ENCODE measurements at regions not wholly inside any gene's neighbourhood (a gene's known extent, or its start where the extent isn't known, plus 50 kb on each side); places are given as distances from the start of the nearest gene placed in this dataset.

- H3K27ac Mint-ChIP-seq = peak overlapping the region; percentile 87 to 96 (median 88)
- peak overlapping the region in 2 of 3 experiments; percentile 9 to 14 for H3K4me3 Mint-ChIP-seq
- H3K4me1 Mint-ChIP-seq = peaks cover 92% of the 10 kb centered on the region
- H3K27me3 Mint-ChIP-seq (ENCODE audit: low read depth) = no peaks in the 10 kb centered on the region
- no peak for TF ChIP-seq CTCF (IDR thresholded peaks at IDR 0.05; ENCODE audit: unreplicated experiment in 3 of 3)
- no peaks in the 10 kb centered on the region for H3K36me3 Mint-ChIP-seq (ENCODE audit: low read depth)
- H3K9me3 Mint-ChIP-seq = no peaks in the 10 kb centered on the region
These were observed 563.5 kb upstream of the CCDC54 start for GRCh38 chr3:106813742-106814141.

GRCh38 chr3:106814231-106814630 lies 563.0 kb upstream of the CCDC54 start:
- H3K27me3 Mint-ChIP-seq (ENCODE audit: low read depth) = no peaks in the 10 kb centered on the region
- no peaks in the 10 kb centered on the region for H3K36me3 Mint-ChIP-seq (ENCODE audit: low read depth)
- peak overlapping the region in 1 of 3 experiments; percentile 19 for H3K4me3 Mint-ChIP-seq

GRCh38 chr3:106816838-106817237 lies 560.4 kb upstream of the CCDC54 start:
- Mint-ChIP-seq H3K27me3 (ENCODE audit: low read depth) (no peaks in the 10 kb centered on the region), H3K4me3 (no peak overlapping the region), H3K27ac (peak overlapping the region in 2 of 3 experiments; percentile 40 to 73), H3K9me3 (no peaks in the 10 kb centered on the region), H3K36me3 (ENCODE audit: low read depth) (no peaks in the 10 kb centered on the region), H3K4me1 (peaks cover 70% of the 10 kb centered on the region)
- no peak for TF ChIP-seq CTCF (IDR thresholded peaks at IDR 0.05; ENCODE audit: unreplicated experiment in 3 of 3)

More at GRCh38 chr3:106814231-106814630, 563.0 kb upstream of the CCDC54 start:
- H3K4me1 Mint-ChIP-seq = peaks cover 90% of the 10 kb centered on the region
- H3K9me3 Mint-ChIP-seq = no peaks in the 10 kb centered on the region
- no peak for TF ChIP-seq CTCF (IDR thresholded peaks at IDR 0.05; ENCODE audit: unreplicated experiment in 3 of 3)
- peak overlapping the region; percentile 87 to 96 (median 88) for H3K27ac Mint-ChIP-seq

- Mint-ChIP-seq H3K27ac (peak overlapping the region in 2 of 3 experiments; percentile 40 to 73), H3K4me3 (no peak overlapping the region), H3K4me1 (peaks cover 61% of the 10 kb centered on the region), H3K9me3 (no peaks in the 10 kb centered on the region), H3K27me3 (ENCODE audit: low read depth) (no peaks in the 10 kb centered on the region), H3K36me3 (ENCODE audit: low read depth) (no peaks in the 10 kb centered on the region)
- no peak for TF ChIP-seq CTCF (IDR thresholded peaks at IDR 0.05; ENCODE audit: unreplicated experiment in 3 of 3)
These were observed 559.5 kb upstream of the CCDC54 start for GRCh38 chr3:106817706-106818105.

- Mint-ChIP-seq H3K36me3 (ENCODE audit: low read depth) (no peaks in the 10 kb centered on the region), H3K27me3 (ENCODE audit: low read depth) (no peaks in the 10 kb centered on the region), H3K4me1 (peaks cover 50% of the 10 kb centered on the region), H3K27ac (peak overlapping the region in 2 of 3 experiments; percentile 8 to 58), H3K4me3 (no peak overlapping the region), H3K9me3 (no peaks in the 10 kb centered on the region)
- TF ChIP-seq CTCF (IDR thresholded peaks at IDR 0.05; ENCODE audit: unreplicated experiment in 3 of 3) = no peak
These were observed 557.8 kb upstream of the CCDC54 start for GRCh38 chr3:106819440-106819839.

GRCh38 chr3:106820726-106821362 lies 556.4 kb upstream of the CCDC54 start:
- H3K9me3 Mint-ChIP-seq = no peaks in the 10 kb centered on the region
- TF ChIP-seq CTCF (IDR thresholded peaks at IDR 0.05; ENCODE audit: unreplicated experiment in 3 of 3) = no peak
- no peaks in the 10 kb centered on the region for H3K27me3 Mint-ChIP-seq (ENCODE audit: low read depth)
- H3K4me3 Mint-ChIP-seq = no peak overlapping the region
- H3K4me1 Mint-ChIP-seq = peaks cover 52% of the 10 kb centered on the region
- H3K36me3 Mint-ChIP-seq (ENCODE audit: low read depth) = no peaks in the 10 kb centered on the region
- H3K27ac Mint-ChIP-seq = peak overlapping the region in 2 of 3 experiments; percentile 53 to 54
